CD4-positive, alpha-beta T cell (primary cell): ENCODE measurements at regions not wholly inside any gene's neighbourhood (a gene's known extent, or its start where the extent isn't known, plus 50 kb on each side); places are given as distances from the start of the nearest gene placed in this dataset.

Source experiments
- ATAC-seq: fragments of 200-7000 bp; cut with Tn5 transposase; one replicate; pipeline ENCODE4 v1.10.0; 2022; ENCODE audit warnings: mild to moderate bottlenecking; ENCODE audit not compliant: poor library complexity
- CTCF ChIA-PET: fragments of 350-600 bp; sonication (Branson Sonifier 250); formaldehyde crosslinking; loops from one replicate; lab custom pipeline; 2021; ENCODE audit warnings: antibody characterized with exemption, inconsistent platforms; lab: Charles Lee
- POLR2A ChIA-PET: fragments of 350-600 bp; sonication (Branson Sonifier 250); formaldehyde crosslinking; loops from one replicate; lab custom pipeline; 2021; ENCODE audit warnings: antibody characterized with exemption, inconsistent platforms; lab: Charles Lee
- DNase-seq, 14 experiments: peaks; one replicate each; pipeline ENCODE4 v3.0.0-alpha.2; 2013 to 2020; ENCODE audit warnings: mixed read lengths in 2 of 14
- H3K27ac ChIP-seq, 2 donors: one replicate each; pipeline versions ENCODE4 v1.5.1 to v1.7.0; 2013; ENCODE audit warnings: low read length in 2 of 2, low read depth in 1 of 2, mild to moderate bottlenecking in 1 of 2
- H3K27me3 ChIP-seq, 2 experiments: 1 replicate in 1 of 2; 2 replicates in 1 of 2; pipeline versions ENCODE4 v1.6.1 to v1.7.0; 2013; ENCODE audit warnings: low read length in 2 of 2, control low read depth in 1 of 2, mild to moderate bottlenecking in 1 of 2, moderate library complexity in 1 of 2; ENCODE audit not compliant: insufficient read depth in 2 of 2, control insufficient read depth in 1 of 2
- H3K36me3 ChIP-seq: one replicate; pipeline ENCODE4 v1.6.1; 2013; ENCODE audit warnings: low read length, control low read depth; ENCODE audit not compliant: insufficient read depth
- H3K4me1 ChIP-seq: one replicate; pipeline ENCODE4 v1.6.1; 2013; ENCODE audit warnings: low read length, control low read depth; ENCODE audit not compliant: insufficient read depth
- H3K4me3 ChIP-seq: one replicate; pipeline ENCODE4 v1.5.1; 2013; ENCODE audit warnings: mild to moderate bottlenecking, low read length, moderate library complexity
- H3K9me3 ChIP-seq, 2 experiments: 1 replicate in 1 of 2; 2 replicates in 1 of 2; pipeline versions ENCODE4 v1.6.1 to v1.7.0; 2013; ENCODE audit warnings: low read length in 2 of 2, mild to moderate bottlenecking in 2 of 2, control low read depth in 1 of 2, moderate library complexity in 1 of 2; ENCODE audit not compliant: control insufficient read depth in 1 of 2, insufficient read depth in 1 of 2
- H3K27ac Mint-ChIP-seq: one replicate; pipeline ENCODE4 v1.8.0; 2020; ENCODE audit warnings: mixed read lengths
- H3K27me3 Mint-ChIP-seq: one replicate; pipeline ENCODE4 v1.8.0; 2021; ENCODE audit warnings: mixed read lengths
- H3K36me3 Mint-ChIP-seq: one replicate; pipeline ENCODE4 v1.8.0; 2021; ENCODE audit warnings: low read depth, mixed read lengths
- H3K4me1 Mint-ChIP-seq: one replicate; pipeline ENCODE4 v1.8.0; 2021; ENCODE audit warnings: low read depth, mixed read lengths
- H3K4me3 Mint-ChIP-seq: one replicate; pipeline ENCODE4 v1.8.0; 2020; ENCODE audit warnings: mild to moderate bottlenecking, mixed read lengths
- H3K9me3 Mint-ChIP-seq: one replicate; pipeline ENCODE4 v1.8.0; 2020; ENCODE audit warnings: mixed read lengths
- intact Hi-C, 2 experiments: fragments of 100-400 bp; cut with DNase I in 1 of 2; cut with micrococcal nuclease in 1 of 2; formaldehyde crosslinking; loops; one replicate each; pipeline versions ENCODE4 v1.15.1 to v1.9.0; 2023 to 2025; cut with DNase I, micrococcal nuclease
- TF ChIP-seq, protein P1 (sequence below): fragments of 200-600 bp; IDR thresholded peaks from one replicate; pipeline ENCODE4 v1.8.0; 2022; ENCODE audit warnings: antibody characterized with exemption, mild to moderate bottlenecking

GRCh38 chr16:86079255-86079885 is 180.4 kb downstream of the IRF8 start:
- peaks cover 3% of the 10 kb centered on the region for H3K27me3 Mint-ChIP-seq
- CTCF ChIA-PET: no interaction called here
- intact Hi-C loops: no loop called here
- ATAC-seq: no peak
- H3K4me3 Mint-ChIP-seq: no peak overlapping the region
- TF ChIP-seq, protein P1, sequence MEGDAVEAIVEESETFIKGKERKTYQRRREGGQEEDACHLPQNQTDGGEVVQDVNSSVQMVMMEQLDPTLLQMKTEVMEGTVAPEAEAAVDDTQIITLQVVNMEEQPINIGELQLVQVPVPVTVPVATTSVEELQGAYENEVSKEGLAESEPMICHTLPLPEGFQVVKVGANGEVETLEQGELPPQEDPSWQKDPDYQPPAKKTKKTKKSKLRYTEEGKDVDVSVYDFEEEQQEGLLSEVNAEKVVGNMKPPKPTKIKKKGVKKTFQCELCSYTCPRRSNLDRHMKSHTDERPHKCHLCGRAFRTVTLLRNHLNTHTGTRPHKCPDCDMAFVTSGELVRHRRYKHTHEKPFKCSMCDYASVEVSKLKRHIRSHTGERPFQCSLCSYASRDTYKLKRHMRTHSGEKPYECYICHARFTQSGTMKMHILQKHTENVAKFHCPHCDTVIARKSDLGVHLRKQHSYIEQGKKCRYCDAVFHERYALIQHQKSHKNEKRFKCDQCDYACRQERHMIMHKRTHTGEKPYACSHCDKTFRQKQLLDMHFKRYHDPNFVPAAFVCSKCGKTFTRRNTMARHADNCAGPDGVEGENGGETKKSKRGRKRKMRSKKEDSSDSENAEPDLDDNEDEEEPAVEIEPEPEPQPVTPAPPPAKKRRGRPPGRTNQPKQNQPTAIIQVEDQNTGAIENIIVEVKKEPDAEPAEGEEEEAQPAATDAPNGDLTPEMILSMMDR: no peak
- no peaks in the 10 kb centered on the region for H3K9me3 ChIP-seq
- no peaks in the 10 kb centered on the region for H3K4me1 Mint-ChIP-seq
- H3K36me3 Mint-ChIP-seq: no peaks in the 10 kb centered on the region
- H3K27ac ChIP-seq: no peak overlapping the region
- DNase-seq: peak in 1 of 14 experiments; percentile 16
- H3K36me3 ChIP-seq: no peaks in the 10 kb centered on the region
- H3K4me3 ChIP-seq: no peak overlapping the region
- H3K9me3 Mint-ChIP-seq: no peaks in the 10 kb centered on the region
- H3K27ac Mint-ChIP-seq: no peak overlapping the region
- H3K4me1 ChIP-seq: no peaks in the 10 kb centered on the region
- POLR2A ChIA-PET: no interaction called here
- H3K27me3 ChIP-seq: peaks cover 0 to 3% of the 10 kb centered on the region in 2 experiments

GRCh38 chr16:86080131-86080875 is 181.3 kb downstream of the IRF8 start:
- TF ChIP-seq, protein P1: no peak

DNA sequence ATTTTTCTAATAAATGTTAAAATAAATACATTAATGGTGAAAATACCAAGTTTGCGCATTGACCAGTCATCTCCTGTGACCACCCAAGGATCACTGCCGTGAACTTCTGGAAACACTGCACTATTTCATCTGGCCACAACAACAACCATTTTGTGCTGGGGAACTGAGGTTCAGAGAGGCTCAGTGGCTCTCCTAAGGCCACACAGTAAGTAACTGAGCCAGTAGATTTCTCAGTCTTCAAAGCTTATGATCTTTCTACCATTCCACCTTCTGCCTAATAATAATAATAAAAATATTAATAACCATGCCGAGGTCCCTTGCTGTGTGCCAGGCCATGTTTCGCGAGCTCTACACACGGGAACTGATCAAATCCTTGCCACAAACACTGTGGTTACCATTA is 182.0 kb downstream of the IRF8 start:
- CTCF ChIA-PET: no interaction called here

More at GRCh38 chr16:86080131-86080875, 181.3 kb downstream of the IRF8 start:
- Histone ChIP-seq H3K27me3 (peaks cover 0 to 3% of the 10 kb centered on the region in 2 experiments), H3K4me3 (no peak overlapping the region), H3K27ac (no peak overlapping the region), H3K4me1 (no peaks in the 10 kb centered on the region), H3K36me3 (no peaks in the 10 kb centered on the region), H3K9me3 (no peaks in the 10 kb centered on the region)
- DNase-seq: peak in 1 of 14 experiments; percentile 15
- no peaks in the 10 kb centered on the region for H3K4me1 Mint-ChIP-seq
- intact Hi-C loops: no loop called here
- CTCF ChIA-PET: no interaction called here
- no peak overlapping the region for H3K27ac Mint-ChIP-seq
- H3K27me3 Mint-ChIP-seq: peaks cover 3% of the 10 kb centered on the region
- no peaks in the 10 kb centered on the region for H3K9me3 Mint-ChIP-seq
- ATAC-seq: no peak
- no peaks in the 10 kb centered on the region for H3K36me3 Mint-ChIP-seq
- POLR2A ChIA-PET: no interaction called here
- no peak overlapping the region for H3K4me3 Mint-ChIP-seq

More for the DNA sequence above, 182.0 kb downstream of the IRF8 start:
- Mint-ChIP-seq H3K27ac (no peak overlapping the region), H3K4me3 (no peak overlapping the region), H3K36me3 (no peaks in the 10 kb centered on the region), H3K27me3 (peaks cover 3% of the 10 kb centered on the region), H3K4me1 (no peaks in the 10 kb centered on the region), H3K9me3 (no peaks in the 10 kb centered on the region)
- Histone ChIP-seq H3K4me1 (no peaks in the 10 kb centered on the region), H3K27ac (no peak overlapping the region), H3K9me3 (no peaks in the 10 kb centered on the region), H3K36me3 (no peaks in the 10 kb centered on the region), H3K27me3 (peaks cover 0 to 3% of the 10 kb centered on the region in 2 experiments), H3K4me3 (no peak overlapping the region)
- DNase-seq (no peak), ATAC-seq (no peak)
- intact Hi-C loops: no loop called here
- TF ChIP-seq, protein P1: no peak
- POLR2A ChIA-PET: no interaction called here
